GM21737 (cell line): ENCODE measurements at regions not wholly inside any gene's neighbourhood (a gene's known extent, or its start where the extent isn't known, plus 50 kb on each side); places are given as distances from the start of the nearest gene placed in this dataset.
"Not testable (repeated sequence)": the region's sequence is repeated elsewhere in the genome, so short reads cannot be mapped to it uniquely, and the experiment has no call there.

Source experiments
- ATAC-seq: cut with Tn5 transposase; IDR thresholded peaks from one replicate; pipeline ENCODE4 v1.9.1; 2021; ENCODE audit warnings: mild to moderate bottlenecking, moderate library complexity; ENCODE audit not compliant: unreplicated experiment

DNA sequence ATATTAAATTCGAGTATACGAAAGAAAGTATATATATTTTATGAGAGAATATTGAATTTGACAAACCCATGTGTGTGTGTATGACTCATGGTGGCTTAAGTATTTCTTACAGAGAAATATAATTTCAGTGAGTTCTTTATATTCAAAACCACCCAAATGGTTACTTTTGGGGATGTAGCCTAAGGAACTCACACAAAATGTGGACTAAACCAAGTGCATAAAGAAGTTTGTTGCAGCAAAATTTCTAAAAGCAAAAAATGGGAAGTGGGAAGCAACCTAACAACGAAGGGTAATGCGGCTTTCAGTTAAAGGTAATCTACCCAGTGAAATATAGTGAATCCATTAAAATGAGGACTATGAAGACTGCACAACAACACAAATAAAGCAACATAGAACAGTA lies 277.1 kb downstream of the EDEM1 start:
- no peak for ATAC-seq

DNA sequence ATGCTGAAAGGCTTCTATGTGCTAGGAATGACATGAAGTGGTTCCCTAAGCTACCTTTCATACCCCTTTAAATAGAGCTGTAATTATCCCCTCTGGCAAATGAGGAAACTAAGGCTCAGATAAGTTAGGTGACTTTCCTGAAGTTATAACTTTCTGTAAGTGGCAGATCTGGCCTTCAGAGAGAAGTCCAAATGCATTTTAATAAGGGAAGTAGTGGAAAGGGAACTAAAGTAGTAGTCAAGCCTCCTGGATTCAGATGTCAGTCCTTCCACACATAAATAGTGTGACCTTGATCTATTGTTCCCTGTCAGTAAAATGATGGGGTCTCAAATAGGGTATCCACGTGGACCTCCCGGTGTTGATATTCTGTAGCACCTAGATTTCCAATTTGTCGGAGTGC lies 277.7 kb downstream of the EDEM1 start:
- no peak for ATAC-seq

DNA sequence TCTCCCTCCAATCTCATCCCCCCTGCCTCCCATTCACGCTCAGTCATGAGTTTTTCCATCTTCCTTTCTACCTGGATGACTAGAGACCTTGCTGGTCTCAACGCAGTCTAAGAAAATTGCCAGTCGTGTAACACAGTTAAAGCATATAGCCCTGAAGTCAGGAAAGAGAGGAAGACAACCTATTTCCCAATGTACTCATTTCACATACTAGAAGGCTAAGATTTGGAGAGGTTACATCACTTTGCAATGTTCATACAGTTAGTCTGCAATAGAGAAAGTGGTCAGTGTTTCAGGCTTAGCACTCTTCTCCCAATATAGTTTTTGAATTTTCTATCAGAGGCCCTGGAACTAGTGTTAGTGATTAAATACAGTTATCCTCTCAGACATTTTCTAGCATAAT lies 278.6 kb downstream of the EDEM1 start:
- ATAC-seq = no peak

DNA sequence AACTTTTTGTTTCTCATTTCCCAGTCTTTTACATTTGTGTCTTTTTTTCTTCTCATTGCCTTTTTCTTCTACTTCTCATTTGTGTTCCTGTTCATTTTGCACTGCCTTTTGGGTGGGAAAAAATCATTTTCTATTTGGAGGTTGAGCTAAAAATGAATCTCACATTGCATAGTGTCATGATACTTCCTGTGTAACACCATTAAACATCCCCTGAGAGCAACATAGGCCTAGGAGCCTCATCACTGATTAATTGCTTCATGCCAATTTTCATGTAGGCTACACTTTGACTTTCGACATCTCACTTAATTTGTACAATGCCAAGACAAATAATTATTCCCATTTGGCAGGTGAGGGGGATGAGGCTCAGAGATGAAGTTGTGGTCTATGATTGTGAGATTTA lies 279.2 kb downstream of the EDEM1 start:
- ATAC-seq = no peak

DNA sequence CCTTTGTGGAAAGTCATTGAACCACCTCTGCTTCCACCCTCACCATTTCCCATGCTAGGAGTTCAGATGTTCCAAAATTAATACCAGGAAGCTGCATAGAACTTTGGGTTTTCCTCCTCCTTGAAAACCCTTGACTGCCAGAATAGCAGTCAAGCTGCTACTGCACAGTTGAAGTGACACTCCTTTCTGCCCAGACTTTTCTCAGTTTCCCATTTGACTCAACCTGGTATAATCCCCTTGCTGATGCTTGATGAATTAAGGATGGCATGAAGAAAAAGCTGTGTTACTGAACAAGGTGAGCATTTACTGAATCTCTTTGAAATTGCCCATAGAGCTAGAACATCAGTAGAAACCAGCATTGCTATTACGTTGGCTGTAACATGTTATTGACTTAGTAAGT lies 286.0 kb downstream of the EDEM1 start:
- no peak for ATAC-seq

DNA sequence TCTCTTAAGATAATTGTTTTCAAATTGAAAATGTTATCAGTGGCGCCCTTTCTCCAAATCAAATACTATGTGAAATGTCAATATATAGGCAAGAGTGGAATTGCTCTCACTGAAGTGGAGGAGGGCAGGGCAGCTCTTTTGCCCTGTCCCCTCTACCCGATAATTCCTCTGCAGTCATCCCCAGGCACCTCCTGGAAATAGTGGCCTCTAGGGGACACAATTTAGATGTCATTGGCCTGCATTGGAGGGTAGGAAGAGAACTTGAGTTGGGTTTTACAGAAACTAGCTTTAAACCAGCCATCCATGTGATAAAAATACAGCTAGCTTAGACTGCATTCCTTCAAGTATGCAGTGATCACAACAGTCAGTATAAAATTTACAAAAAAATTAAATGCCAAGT lies 288.9 kb downstream of the EDEM1 start:
- ATAC-seq = no peak

DNA sequence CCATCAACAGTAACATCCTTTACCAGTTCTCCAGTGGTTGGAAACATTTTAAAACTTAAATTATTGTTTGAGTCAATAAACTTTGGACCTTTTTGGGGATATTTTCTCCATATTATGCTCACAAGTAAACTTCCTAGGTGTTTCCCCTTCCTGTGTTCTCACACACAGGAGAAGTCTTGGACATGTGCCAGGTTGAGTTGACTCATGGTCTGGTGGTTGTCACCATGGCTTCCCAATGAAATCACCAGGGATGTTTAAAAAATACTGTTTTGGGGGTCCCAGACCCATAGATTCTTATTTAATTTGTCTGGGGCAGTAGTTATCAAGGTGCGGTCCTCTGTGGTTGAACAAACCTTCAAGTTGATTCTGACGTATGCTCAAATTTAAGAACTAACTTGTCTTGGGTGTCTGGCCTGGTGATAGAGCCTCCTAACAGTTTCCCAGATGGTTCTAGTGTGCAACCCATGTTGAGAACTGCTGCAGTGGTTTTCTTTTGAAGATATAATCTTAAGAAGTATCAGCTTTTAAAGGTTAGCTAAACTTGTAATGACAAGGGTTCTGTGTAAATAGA lies 291.8 kb downstream of the EDEM1 start:
- no peak for ATAC-seq

DNA sequence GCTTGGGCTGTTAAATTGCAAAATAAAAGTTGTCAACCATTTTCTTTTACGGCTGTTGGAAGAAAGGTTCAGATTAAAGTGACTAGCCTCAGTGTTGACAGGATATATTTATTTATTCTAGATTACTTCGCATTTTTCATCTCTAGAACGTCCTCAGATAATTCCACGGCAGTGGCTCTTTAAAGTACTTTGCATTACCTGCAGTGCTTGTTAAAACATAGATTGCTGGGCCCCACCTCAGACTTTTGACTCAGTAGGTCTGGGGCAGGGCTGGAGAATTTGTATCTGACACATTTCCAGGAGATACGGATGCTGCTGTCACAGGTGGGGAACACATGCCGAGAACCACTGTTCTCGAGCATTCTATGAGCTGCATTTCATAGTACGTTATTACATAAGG lies 292.7 kb downstream of the EDEM1 start:
- no peak for ATAC-seq

DNA sequence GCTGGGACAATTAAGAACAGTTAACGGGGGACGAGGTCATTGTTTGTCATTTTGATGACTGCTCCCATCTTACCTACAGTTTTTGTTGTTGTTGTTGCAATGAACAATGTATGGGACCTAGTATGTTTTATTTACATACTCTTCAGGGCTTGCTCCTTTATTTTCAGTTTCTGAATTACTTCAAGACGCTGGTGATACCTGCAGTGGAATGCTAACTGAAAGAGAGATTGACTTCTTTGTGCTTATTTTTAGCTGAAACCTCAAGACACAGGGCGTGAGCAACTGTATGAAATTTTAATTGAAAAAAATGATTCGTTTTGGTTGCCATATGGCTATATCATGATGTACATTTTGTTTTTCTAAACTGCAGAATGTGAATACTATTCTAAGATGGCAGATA lies 297.9 kb downstream of the EDEM1 start:
- ATAC-seq = peak; percentile 50

DNA sequence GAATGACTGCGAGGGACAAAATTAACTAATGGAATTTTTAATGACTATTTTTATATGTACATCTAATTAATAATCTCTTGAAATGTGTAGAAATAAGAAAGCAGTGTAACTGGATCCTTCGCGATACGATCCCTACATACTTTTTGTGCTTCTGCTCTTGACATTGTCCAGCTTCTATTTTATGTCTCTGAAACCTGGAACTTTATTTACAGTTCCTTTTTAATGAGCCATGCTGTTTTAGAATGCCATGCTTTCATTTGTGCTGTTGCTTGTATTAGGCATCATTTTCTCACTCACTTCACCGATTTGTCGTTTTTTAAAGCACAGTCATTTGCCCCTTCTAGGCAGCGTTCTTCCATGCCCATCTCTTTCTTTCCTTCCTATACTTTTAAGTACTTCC lies 301.3 kb downstream of the EDEM1 start:
- no peak for ATAC-seq

DNA sequence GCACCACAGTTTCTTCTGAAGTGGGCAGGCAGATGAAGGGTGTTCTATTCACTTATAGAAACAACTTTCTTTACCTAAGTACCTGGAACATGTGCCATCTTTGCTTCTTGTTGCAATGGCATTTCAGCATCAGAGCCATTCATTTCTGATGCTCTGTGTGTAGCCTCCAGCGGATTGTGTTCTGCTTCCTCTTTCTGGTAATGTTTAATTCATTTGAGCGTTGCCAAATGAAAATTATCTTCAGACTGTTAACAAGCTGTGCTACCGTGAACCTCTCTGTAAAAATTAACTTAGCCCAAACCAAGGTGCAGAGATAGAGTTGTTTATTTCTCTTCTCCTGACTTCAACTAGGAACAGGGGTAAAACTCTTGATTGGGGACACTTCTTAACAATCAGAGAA lies 302.0 kb downstream of the EDEM1 start:
- ATAC-seq = peak; percentile 89

DNA sequence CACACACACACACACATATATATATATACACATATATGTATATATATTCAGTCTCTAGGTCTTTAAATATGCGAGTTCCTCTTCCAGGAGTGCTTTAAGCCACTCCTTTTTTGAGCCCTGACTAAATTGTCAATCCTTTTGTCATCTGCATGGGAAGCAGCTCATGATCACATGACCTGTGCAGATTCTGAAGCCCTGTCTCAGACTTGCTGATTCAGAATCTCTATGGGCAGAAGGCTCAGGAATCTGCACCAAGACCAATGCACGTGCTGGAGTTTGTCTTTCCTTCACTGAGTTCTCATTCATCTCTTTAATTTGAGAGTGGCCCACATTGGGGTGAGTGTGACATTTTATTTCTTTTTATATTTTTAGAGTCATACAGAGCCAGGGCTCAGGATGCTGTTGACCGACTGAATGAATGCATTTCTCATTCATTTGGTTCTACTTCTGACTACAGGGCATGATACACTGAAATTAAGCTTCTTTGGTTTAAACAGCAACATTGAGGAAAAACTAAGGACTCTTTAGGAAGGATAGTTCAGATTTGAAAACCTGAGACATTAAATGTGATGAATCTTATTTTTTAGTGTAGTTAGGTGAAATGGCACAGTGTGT lies 307.5 kb downstream of the EDEM1 start:
- ATAC-seq = no peak

DNA sequence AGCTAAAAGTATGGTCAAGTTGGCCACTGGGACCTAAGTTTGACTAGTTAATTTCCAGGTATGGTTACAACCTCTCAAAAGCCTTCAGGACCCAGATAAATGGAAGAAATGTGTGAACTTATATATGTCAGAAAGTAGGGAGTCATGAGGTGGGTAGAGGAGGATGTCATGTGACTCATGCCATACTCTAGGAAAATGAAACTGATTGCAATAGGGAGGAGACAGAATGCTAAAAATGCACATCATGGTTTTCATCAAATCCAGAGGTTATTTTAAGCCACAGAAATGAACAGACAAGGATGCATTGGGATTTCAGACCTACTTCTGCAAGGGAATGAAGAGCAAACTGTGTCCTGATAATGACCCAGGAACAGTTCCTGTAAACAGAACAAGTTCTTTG lies 310.0 kb downstream of the EDEM1 start:
- no peak for ATAC-seq

DNA sequence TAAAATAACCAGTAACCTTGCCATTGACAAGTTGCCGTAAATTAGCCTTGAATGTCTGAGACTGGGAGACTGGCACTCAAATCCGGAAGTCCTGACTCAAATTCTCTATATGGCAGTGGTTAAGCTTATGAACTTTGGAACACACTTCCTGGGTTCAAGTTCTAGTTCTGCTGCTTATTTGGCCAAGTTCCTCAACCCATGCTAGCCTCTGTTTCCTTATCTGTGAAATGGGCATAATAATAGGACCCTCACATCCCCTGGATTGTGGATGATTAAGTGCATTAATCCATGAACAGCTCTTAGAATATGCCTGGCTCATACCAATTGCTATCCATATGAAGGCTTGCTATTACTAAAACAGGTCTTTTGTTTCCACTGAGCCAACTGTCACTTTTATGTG lies 311.5 kb downstream of the EDEM1 start:
- no peak for ATAC-seq

DNA sequence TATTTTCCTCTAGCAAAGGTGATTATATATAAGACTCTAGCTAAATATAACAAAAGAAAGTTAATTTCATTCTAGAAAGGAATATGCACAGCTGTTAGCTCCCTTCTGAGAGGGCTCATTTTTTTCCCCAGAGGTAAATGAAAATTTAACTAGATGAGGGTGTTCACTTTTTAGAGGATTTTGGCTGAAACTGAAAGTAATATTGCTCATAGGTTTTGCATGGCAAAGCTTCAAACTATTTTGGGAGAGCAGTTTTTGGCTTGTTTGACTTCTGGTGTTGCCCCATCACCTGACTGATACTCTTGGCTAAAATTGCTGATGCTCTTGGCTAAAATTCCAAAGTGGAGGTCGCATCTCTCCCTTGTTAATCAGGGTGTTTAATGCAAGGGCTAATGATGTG lies 311.9 kb downstream of the EDEM1 start:
- peak; percentile 87 for ATAC-seq

DNA sequence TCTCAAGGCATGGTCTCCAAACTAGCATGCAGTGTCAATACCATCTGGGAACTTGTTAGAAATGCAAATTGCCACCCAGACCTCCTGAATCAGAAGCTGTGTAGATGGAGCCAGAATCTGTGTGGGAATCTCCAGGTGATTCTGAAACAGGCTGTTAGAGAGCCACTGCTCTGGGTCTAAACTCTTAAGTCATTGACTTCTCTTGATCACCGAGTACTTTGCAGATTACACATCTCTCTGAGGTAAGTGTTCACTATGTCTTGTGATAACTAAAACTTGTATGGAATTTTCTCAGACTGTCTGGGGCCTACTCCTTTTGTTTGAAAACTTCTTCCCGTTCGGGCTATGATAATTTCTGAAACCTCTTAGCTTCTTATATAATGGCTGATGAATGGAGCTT lies 315.6 kb downstream of the EDEM1 start:
- no peak for ATAC-seq

DNA sequence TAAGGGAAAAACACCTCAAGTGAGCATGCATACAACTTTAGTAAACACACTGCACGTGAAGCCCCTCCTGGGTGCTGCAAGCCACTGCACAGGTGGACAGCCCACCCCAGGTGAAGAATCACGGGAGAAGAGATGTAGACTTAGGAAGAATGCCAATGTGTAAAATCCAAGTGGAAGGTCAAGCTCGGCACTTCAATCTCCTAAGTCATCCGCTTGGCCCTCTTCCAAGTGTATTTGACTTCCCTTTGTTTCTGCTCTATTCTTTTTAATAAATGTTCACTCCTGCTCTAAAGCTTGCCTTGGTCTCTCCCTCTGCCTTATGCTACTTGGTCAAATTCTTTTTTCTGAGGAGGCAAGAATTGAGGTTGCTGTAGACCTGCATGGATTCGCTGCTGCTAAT lies 316.6 kb downstream of the EDEM1 start:
- no peak for ATAC-seq

DNA sequence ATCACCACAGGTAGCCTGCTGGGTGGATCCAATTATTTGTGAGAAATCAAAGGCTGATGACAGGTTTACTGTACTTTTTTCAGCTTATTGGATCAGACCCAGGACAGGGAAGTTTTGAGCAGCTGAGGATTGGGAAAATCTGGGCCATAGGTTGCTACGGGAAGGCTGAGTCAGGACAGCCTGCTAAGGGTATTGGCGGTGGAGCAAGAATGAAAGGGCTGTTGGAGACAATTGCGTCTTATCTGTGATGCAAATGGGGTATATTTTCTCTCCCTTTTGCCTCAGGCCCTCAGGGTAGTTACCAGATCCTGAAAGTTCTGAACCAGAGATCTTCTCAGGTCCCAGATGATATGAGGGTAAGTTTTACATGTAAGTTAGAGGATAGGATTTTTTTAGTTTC lies 317.7 kb downstream of the EDEM1 start:
- ATAC-seq = no peak

DNA sequence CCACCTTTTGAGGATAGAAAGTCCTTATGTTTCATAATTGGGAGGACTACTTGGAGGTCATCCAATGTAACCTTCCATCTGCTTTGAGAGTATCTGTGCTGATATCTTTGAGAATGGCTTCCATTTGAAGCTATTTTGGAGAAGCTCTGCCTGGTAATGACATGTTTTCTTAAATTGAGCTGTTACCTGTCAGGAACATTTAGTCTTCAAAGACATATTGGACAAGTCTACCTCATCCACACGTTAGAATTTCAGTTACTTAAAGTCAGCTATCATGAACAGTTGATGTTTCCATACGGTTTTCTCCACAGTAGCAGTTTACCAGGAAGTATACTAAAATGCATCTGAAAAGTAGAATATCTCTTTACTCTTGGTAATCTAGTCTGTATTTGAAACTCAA lies 318.5 kb downstream of the EDEM1 start:
- ATAC-seq = no peak

DNA sequence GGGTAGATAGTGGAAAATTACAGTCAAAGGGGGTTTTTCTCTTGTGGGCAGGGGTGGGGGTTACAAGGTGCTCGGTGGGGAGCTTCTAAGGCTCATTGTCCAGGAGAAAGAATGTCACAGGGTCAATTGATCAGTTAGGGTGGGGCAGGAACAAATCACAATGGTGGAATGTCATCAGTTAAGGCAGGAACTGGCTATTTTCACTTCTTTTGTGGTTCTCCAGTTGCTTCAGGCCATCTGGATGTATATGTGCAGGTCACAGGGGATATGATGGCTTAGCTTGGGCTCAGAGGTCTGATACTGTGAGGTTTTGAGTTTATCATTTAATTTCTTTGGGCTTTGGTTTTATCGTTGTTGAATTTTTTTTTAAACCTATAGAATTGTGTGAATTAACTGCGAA lies 321.4 kb downstream of the EDEM1 start:
- ATAC-seq = not testable (repeated sequence)

DNA sequence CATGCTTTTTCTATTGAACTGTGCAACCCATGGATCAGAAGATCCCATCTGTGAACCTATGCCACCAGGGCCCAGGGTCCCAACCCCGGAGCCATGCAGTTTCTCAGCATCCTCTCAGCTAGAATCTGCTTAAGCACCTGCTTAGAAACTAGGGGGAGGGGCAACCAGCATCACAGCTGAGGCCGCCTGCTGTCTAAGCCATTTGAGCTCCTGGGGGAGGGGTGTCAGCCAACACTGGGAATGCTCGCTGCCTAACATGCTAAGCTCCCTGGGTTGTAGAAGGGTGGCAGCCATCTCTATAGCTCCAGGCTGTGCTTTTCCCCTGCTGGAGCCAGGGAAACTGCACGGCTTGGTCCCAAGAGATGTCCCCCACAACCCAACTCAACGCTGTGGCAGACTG lies 322.8 kb downstream of the EDEM1 start:
- no peak for ATAC-seq

DNA sequence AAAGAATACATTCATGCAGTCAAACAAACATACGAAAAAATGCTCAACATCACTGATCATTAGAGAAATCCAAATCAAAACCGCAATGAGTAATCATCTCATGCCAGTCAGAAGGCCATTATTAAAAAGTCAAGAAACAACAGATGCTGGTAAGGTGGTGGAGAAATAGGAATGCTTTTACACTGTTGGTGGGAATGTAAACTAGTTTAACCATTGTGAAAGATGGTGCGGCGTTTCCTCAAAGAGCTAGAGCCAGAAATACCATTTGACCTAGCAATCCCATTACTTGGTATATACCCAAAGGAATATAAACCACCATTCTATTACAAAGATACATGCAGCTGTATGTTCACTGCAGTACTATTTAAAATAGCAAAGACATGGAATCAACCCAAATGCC lies 330.4 kb downstream of the EDEM1 start:
- ATAC-seq = no peak

DNA sequence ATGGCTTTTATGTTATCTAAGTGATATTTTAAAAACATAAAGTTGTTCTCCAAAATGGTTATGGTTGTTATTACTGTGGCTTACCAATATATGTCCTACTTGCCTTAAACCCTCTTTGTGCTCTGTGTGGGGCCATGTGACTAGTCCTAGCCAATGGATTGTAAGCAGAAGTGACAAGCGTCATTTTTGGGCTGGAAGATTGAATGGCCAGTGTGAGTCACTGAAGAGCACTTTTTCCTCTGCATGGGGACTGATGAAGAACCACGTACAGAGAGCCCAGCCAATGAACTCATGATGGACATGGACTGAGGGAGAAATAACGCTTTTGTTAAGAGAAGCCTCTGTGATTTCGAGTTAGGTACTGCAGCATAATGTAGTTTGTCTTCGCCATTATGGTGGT lies 332.7 kb downstream of the EDEM1 start:
- no peak for ATAC-seq
